ENCODE measurements at regions not wholly inside any gene's neighbourhood (a gene's known extent, or its start where the extent isn't known, plus 50 kb on each side); places are given as distances from the start of the nearest gene placed in this dataset.

- WGBS (ENCODE audit: insufficient coverage, low coverage, missing lambda C conversion rate) = 0% methylated on average over 3 of the region's 3 CpGs
These were observed 389.1 kb upstream of the ZP4 start for GRCh38 chr1:238279694-238280380.

More at GRCh38 chr1:238279694-238280380, 389.1 kb upstream of the ZP4 start:
- Histone ChIP-seq H2AFZ (ENCODE audit: low read depth, low read length) (no peak overlapping the region), H4K20me1 (replicated peaks; ENCODE audit: control insufficient read depth, insufficient read depth, low read length) (no peaks in the 10 kb centered on the region), H3K9me1 (ENCODE audit: control insufficient read depth, insufficient read depth, low read length) (no peaks in the 10 kb centered on the region), H3K27me3 (ENCODE audit: control insufficient read depth in 2 of 2, insufficient read depth in 2 of 2, low read length in 2 of 2) (no peaks in the 10 kb centered on the region), H3K9me3 (replicated peaks; ENCODE audit: control insufficient read depth, insufficient read depth, low read depth, low read length) (no peaks in the 10 kb centered on the region; the same call in 1 of the 2 replicates), H3K79me2 (ENCODE audit: control insufficient read depth, insufficient read depth, low read length) (no peaks in the 10 kb centered on the region), H3K9ac (ENCODE audit: insufficient read depth in 1 of 2, low read depth in 2 of 2, low read length in 2 of 2) (no peak overlapping the region), H3K27ac (ENCODE audit: extremely low read depth, low read depth, low read length) (no peak overlapping the region), H3K4me1 (replicated peaks in 1 of 2; ENCODE audit: control insufficient read depth in 2 of 2, insufficient read depth in 2 of 2, low read length in 2 of 2) (no peaks in the 10 kb centered on the region), H3K36me3 (ENCODE audit: control insufficient read depth, insufficient read depth, low read length) (no peaks in the 10 kb centered on the region), H3K4me3 (no peak overlapping the region), H3K4me2 (ENCODE audit: insufficient read depth, low read length) (no peak overlapping the region)
- DNase-seq (ENCODE audit: extremely low read depth in 1 of 4, low spot score in 3 of 4) = no peak
- CTCF ChIA-PET (ENCODE audit: low intra/inter-chr PET ratio) = no interaction called here
- intact Hi-C loops (cut with micrococcal nuclease) = no loop called here
- POLR2A ChIA-PET = no interaction called here
- FAIRE-seq = no peak
- TF ChIP-seq PBX2 (CRISPR knock-in tag; IDR thresholded peaks at IDR 0.05; ENCODE audit: low read depth) = no peak
- no peak for TF ChIP-seq PBX2 (tag; conservative IDR thresholded peaks at IDR 0.05; ENCODE audit: low read depth)
- no peak for TF ChIP-seq HDAC2 (IDR thresholded peaks at IDR 0.05)
- no peak for TF ChIP-seq ZSCAN29 (IDR thresholded peaks at IDR 0.05)
- BruUV-seq (replicated peaks) = no TSS peak
- ATAC-seq = no peak
- in situ Hi-C loops (cut with MboI) = no loop called here

All from K562 (cell line).